ENCODE measurements at regions not wholly inside any gene's neighbourhood (a gene's known extent, or its start where the extent isn't known, plus 50 kb on each side); places are given as distances from the start of the nearest gene placed in this dataset.

DNA sequence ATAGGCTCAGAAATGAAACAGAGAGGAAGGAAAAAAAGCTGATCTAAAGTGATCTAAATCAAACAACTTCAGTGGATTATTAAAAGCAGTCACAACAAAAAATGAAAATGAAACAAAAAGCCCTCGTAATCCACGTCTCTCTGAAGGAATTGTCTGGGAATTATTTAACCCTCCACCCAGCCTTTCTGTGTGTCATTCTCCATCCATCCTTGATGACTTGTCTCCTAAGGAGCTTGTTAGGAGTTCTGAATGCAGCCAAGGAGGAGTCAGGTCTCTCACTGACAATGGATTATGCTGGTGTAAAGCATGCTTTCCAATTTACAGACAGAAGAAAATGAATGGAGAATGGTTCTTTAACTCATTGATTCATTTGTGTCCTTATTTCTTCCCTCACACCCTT is 359.3 kb upstream of the RUNX1 start:
- Histone ChIP-seq H3K27ac (ENCODE audit: insufficient read length, low read depth, low read length) (no peak overlapping the region), H4K8ac (replicated peaks; ENCODE audit: insufficient read length, low read depth, low read length) (no peak overlapping the region), H2AK5ac (ENCODE audit: insufficient read length, low read length) (no peak overlapping the region), H2AFZ (ENCODE audit: low read length) (no peak overlapping the region), H2BK120ac (ENCODE audit: low read depth, low read length, poor library complexity, severe bottlenecking) (no peak overlapping the region), H3K23me2 (ENCODE audit: insufficient read length, low read depth, low read length, poor library complexity, severe bottlenecking) (no peaks in the 10 kb centered on the region), H3T11ph (ENCODE audit: low read length) (no peak overlapping the region), H3K79me1 (ENCODE audit: insufficient read depth, low read depth, low read length, poor library complexity, severe bottlenecking) (no peaks in the 10 kb centered on the region), H3K9me3 (ENCODE audit: control insufficient read depth, low read depth, low read length) (no peaks in the 10 kb centered on the region), H3K4me1 (ENCODE audit: insufficient read depth, low read length) (peaks cover 8% of the 10 kb centered on the region; the same call in 1 of the 2 replicates), H3K23ac (ENCODE audit: insufficient read length, low read depth, low read length) (no peak overlapping the region), H2BK20ac (ENCODE audit: low read depth, low read length, poor library complexity, severe bottlenecking) (no peak overlapping the region), H2BK5ac (ENCODE audit: insufficient read length, low read length) (no peak overlapping the region), H4K20me1 (ENCODE audit: control insufficient read depth, insufficient read depth, insufficient read length) (no peaks in the 10 kb centered on the region), H3K4ac (ENCODE audit: low read depth, low read length) (no peak overlapping the region), H3K9ac (ENCODE audit: extremely low read depth, insufficient read length, low read length) (no peak overlapping the region), H3K27me3 (ENCODE audit: insufficient read depth, low read length) (no peaks in the 10 kb centered on the region), H3K18ac (ENCODE audit: insufficient read length, low read depth, low read length) (no peak overlapping the region), H3K79me2 (ENCODE audit: insufficient read depth, low read length) (no peaks in the 10 kb centered on the region), H4K5ac (ENCODE audit: insufficient read length, low read depth, low read length) (no peak overlapping the region), H4K91ac (ENCODE audit: insufficient read length, low read depth, low read length) (no peak overlapping the region), H3K4me2 (ENCODE audit: insufficient read depth, insufficient read length, low read length) (no peak overlapping the region), H2BK12ac (ENCODE audit: insufficient read length, low read depth, low read length) (no peak overlapping the region), H2BK15ac (ENCODE audit: low read depth, low read length) (no peak overlapping the region), H3K56ac (ENCODE audit: insufficient read length, low read depth, low read length) (no peak overlapping the region), H3K14ac (ENCODE audit: insufficient read depth, low read length) (no peak overlapping the region)
- H3K27ac Mint-ChIP-seq, result no peak overlapping the region
- peaks cover 38 to 39% of the 10 kb centered on the region in 2 experiments for H3K4me1 Mint-ChIP-seq
- TF ChIP-seq CTCF (conservative IDR thresholded peaks at IDR 0.05), result no peak
- no peak for DNase-seq
- peaks cover 2% of the 10 kb centered on the region; the same call in 1 of the 2 replicates for H3K27me3 Mint-ChIP-seq (ENCODE audit: low read depth)
- H3K4me3 Mint-ChIP-seq, result no peak overlapping the region
- WGBS (ENCODE audit: extremely low coverage, insufficient read length, low lambda C conversion rate), result no CpG with 5 or more reads among the region's 2 CpGs
- H3K36me3 Mint-ChIP-seq (ENCODE audit: insufficient read depth in 1 of 3, low read depth in 3 of 3), result no peaks in the 10 kb centered on the region
- no peaks in the 10 kb centered on the region; a peak in 2 of 5 replicates for H3K9me3 Mint-ChIP-seq

All from H9 (cell line).